ENCODE measurements at regions not wholly inside any gene's neighbourhood (a gene's known extent, or its start where the extent isn't known, plus 50 kb on each side); places are given as distances from the start of the nearest gene placed in this dataset.

- no peak for TF ChIP-seq CTCF (IDR thresholded peaks at IDR 0.05)
- TF ChIP-seq EP300 (IDR thresholded peaks at IDR 0.05) = no peak
These were observed 217.9 kb downstream of the AEBP2 start for GRCh38 chr12:19657118-19657731.

Measured in suprapubic skin (tissue), 3 donors.